ENCODE measurements at regions not wholly inside any gene's neighbourhood (a gene's known extent, or its start where the extent isn't known, plus 50 kb on each side); places are given as distances from the start of the nearest gene placed in this dataset.

- ATAC-seq (no peak), DNase-seq (ENCODE audit: missing footprints) (no peak)
- intact Hi-C loops (cut with DNase I), result no loop called here
Measured at GRCh38 chr13:47133011-47133445, 236.2 kb upstream of the HTR2A start.

- ATAC-seq (no peak), DNase-seq (ENCODE audit: missing footprints) (no peak)
- intact Hi-C loops (cut with DNase I), result no loop called here
Measured at GRCh38 chr13:47129461-47129860, 232.6 kb upstream of the HTR2A start.

- ATAC-seq (no peak), DNase-seq (ENCODE audit: missing footprints) (no peak)
- intact Hi-C loops (cut with DNase I), result no loop called here
Measured at GRCh38 chr13:47126432-47126831, 229.6 kb upstream of the HTR2A start.

- DNase-seq (ENCODE audit: missing footprints) (no peak), ATAC-seq (no peak)
- intact Hi-C loops (cut with DNase I), result no loop called here
Measured at GRCh38 chr13:47121092-47121763, 224.4 kb upstream of the HTR2A start.

GRCh38 chr13:47120282-47120681, 223.4 kb upstream of the HTR2A start:
- intact Hi-C loops (cut with DNase I), result no loop called here
- DNase-seq (ENCODE audit: missing footprints) (no peak), ATAC-seq (no peak)

- ATAC-seq, result no peak
- no peak for DNase-seq (ENCODE audit: missing footprints)
- intact Hi-C loops (cut with DNase I), result no loop called here
Measured at GRCh38 chr13:47119575-47120235, 222.9 kb upstream of the HTR2A start.

- DNase-seq (ENCODE audit: missing footprints), result no peak
- intact Hi-C loops (cut with DNase I), result no loop called here
- no peak for ATAC-seq
Measured at GRCh38 chr13:47117268-47117667, 220.4 kb upstream of the HTR2A start.

- ATAC-seq, result no peak
- intact Hi-C loops (cut with DNase I), result no loop called here
- no peak for DNase-seq (ENCODE audit: missing footprints)
Measured at GRCh38 chr13:47114030-47114429, 217.2 kb upstream of the HTR2A start.

GRCh38 chr13:47112903-47113299, 216.0 kb upstream of the HTR2A start:
- no peak for DNase-seq (ENCODE audit: missing footprints)
- ATAC-seq, result no peak
- intact Hi-C loops (cut with DNase I), result no loop called here

GRCh38 chr13:47112205-47112902, 215.5 kb upstream of the HTR2A start:
- ATAC-seq, result no peak

GRCh38 chr13:47111499-47111898, 214.6 kb upstream of the HTR2A start:
- intact Hi-C loops (cut with DNase I), result no loop called here
- DNase-seq (ENCODE audit: missing footprints) (no peak), ATAC-seq (no peak)

More at GRCh38 chr13:47112205-47112902, 215.5 kb upstream of the HTR2A start:
- no peak for DNase-seq (ENCODE audit: missing footprints)
- intact Hi-C loops (cut with DNase I), result no loop called here

GRCh38 chr13:47110833-47111240, 214.0 kb upstream of the HTR2A start:
- DNase-seq (ENCODE audit: missing footprints), result no peak
- no peak for ATAC-seq
- intact Hi-C loops (cut with DNase I), result no loop called here

GRCh38 chr13:47110141-47110540, 213.3 kb upstream of the HTR2A start:
- DNase-seq (ENCODE audit: missing footprints), result no peak
- ATAC-seq, result no peak
- intact Hi-C loops (cut with DNase I), result no loop called here

GRCh38 chr13:47109028-47109427, 212.2 kb upstream of the HTR2A start:
- DNase-seq (ENCODE audit: missing footprints), result no peak
- intact Hi-C loops (cut with DNase I), result no loop called here
- ATAC-seq, result no peak

- intact Hi-C loops (cut with DNase I), result no loop called here
- ATAC-seq, result no peak
- no peak for DNase-seq (ENCODE audit: missing footprints)
Measured at GRCh38 chr13:47100214-47100853, 203.5 kb upstream of the HTR2A start.

- ATAC-seq, result no peak
- intact Hi-C loops (cut with DNase I), result no loop called here
- DNase-seq (ENCODE audit: missing footprints), result no peak
Measured at GRCh38 chr13:47094734-47095434, 198.0 kb upstream of the HTR2A start.

GRCh38 chr13:47092202-47092601, 195.3 kb upstream of the HTR2A start:
- DNase-seq (ENCODE audit: missing footprints), result no peak
- ATAC-seq, result no peak
- intact Hi-C loops (cut with DNase I), result no loop called here

- DNase-seq (ENCODE audit: missing footprints) (no peak), ATAC-seq (no peak)
- intact Hi-C loops (cut with DNase I), result no loop called here
Measured at GRCh38 chr13:47087841-47088240, 191.0 kb upstream of the HTR2A start.

- intact Hi-C loops (cut with DNase I), result no loop called here
- DNase-seq (ENCODE audit: missing footprints) (no peak), ATAC-seq (no peak)
Measured at GRCh38 chr13:47087241-47087640, 190.4 kb upstream of the HTR2A start.
